ENCODE measurements at regions not wholly inside any gene's neighbourhood (a gene's known extent, or its start where the extent isn't known, plus 50 kb on each side); places are given as distances from the start of the nearest gene placed in this dataset.
"Not testable (repeated sequence)": the region's sequence is repeated elsewhere in the genome, so short reads cannot be mapped to it uniquely, and the experiment has no call there.

DNA sequence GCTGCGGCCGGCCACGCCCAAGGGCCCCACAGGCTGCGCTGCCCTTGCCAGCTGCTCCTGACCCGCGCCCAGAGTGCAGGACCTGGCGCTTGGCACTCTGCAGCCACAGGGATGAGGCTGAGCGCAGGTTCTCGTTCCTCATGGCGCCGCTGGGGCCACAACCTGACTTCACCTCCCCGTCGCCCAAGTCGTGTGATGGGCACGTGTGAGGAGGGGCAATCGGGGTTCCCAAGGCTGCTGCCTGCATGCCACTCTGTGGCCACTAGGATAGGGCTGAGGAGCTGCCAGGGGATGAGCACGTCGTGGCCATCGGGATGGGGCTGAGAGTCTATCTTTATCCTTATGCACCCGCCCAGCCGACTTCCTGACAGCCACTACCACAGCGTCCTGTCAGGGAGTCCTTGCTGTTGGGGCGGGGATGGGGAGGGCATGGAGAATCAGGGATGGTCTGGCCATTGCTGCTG lies 1890.0 kb upstream of the CDH9 start:
- DNase-seq (ENCODE audit: low read depth): not testable (repeated sequence)

DNA sequence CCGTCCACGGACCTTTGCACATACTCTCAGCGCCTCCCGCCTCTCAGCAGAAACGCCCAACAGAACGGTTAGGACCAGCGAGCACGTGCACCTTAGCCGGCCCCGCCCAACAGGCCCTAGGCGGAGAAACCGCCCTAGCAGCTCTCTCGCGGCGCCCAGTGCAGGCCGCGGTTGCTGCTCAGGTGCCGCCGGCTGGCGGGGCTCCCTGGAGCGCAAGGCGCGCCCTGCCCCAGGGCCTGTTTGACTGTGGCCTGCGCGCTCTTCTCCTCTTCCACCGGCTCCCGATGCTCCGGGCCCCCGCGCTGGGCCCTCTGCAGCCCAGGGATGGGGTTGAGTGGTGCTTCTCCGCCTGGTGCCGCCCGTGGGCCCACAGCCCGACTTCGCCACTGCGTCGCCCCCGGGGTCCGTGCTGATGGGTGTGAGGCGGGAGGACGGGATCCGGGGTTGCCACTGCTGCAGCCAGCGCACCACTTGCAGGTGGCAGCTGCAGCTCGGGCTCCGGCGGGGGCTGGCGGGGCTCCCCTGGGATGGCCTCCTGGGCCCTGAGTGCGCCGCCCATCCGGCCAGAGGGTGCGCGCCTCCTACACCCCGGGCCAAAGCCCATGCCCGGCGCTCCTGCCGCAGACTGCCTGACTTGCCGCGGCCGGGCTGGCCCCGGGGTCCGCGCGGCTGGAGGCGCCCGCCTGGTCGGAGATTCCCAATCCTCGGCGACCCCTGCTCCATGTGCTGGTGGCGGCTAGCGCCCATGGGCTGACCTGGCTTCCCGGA lies 1889.4 kb upstream of the CDH9 start:
- DNase-seq (ENCODE audit: low read depth): no peak

DNA sequence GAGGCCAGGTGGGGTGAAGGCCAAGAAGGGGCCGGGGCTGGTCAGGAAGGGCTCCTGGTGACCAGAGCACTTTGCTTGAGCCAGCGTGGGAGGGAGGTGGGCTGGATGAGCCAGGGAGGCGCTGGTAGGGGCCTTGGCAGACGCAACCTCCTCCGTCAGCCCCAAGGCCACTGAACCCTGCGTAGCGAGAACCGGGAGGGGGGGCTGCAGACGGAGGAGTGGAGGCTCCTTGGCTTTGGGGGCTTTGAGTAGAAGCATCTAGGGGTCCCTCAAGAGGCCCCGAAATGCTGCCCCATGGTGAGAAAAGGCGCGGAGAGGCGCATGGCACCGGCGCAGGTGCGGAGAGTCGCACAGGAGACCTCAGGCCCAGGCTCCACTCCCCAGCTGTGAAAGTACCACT lies 1888.0 kb upstream of the CDH9 start:
- DNase-seq (ENCODE audit: low read depth): no peak

DNA sequence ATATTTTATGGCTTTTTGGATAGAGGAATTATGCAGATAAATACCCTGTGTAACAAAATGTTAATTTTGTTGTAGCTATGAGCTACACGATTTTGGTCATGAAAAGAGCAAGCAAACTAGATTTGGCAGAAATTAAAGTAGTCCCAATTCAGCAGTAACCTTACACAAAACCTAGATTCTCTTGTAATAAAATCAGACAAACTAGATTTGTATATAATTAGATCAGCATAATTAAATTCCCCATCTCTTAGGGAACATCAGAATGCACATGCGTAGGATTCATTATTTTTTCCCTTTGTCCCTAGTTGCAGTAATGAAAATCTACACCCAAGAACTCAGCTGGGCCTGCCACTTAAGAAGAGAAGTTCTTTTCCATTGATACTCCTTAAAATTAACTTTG lies 1879.2 kb upstream of the CDH9 start:
- DNase-seq (ENCODE audit: low read depth): no peak

DNA sequence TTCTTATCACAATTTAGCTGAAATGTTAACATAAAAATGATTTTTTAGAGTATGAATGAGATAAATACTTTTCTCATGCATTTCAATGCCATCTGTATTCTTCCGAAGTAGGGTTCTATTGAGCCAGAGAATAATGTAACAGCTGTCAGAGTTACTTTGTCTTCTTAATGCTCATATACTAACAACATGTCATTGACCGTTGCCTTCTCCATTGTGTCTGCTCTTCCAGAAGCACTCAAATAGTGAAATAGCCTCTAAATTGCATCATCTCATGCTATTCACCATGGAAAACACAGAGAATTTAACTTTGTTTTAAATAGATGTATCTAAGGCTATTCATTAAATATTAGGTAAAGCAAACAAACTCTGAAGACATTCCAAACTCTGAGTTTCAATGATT lies 1875.9 kb upstream of the CDH9 start:
- no peak for DNase-seq (ENCODE audit: low read depth)

DNA sequence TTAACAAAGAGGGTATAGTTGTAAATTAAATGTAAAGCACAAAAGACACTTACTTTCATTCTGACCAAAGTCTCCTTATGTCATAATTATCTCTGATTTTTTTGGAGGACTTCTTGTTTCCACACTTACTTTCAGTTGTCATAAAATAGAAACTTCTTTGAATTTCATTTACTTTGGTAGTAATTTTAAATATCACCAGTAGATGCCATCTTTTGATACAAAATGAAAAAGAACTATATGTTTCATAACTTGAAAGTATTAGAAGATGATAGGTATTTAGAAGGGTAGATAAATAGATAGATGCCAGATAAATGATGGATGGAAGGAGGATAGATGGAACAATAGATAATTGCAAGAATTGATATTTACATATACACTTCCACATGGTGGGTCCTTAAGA lies 1865.3 kb upstream of the CDH9 start:
- no peak for DNase-seq (ENCODE audit: low read depth)

DNA sequence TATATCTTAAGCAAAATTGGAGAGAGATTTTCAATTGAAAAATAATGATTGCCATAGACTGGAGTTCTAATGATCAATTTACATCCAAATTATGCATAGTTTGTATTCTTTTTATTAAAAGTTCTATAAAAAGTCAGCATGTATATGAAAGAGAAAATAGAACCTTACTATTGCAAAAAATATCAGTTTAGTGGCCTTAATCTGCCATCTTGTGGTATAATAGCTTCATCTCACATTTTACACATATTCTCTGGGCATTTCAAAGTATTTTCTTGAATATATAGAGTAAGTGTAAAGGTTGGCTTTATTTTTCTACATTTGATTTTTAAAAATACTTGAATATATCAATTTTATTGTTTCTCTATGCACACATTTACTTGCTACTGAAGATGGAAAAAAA lies 1858.6 kb upstream of the CDH9 start:
- no peak for DNase-seq (ENCODE audit: low read depth)

DNA sequence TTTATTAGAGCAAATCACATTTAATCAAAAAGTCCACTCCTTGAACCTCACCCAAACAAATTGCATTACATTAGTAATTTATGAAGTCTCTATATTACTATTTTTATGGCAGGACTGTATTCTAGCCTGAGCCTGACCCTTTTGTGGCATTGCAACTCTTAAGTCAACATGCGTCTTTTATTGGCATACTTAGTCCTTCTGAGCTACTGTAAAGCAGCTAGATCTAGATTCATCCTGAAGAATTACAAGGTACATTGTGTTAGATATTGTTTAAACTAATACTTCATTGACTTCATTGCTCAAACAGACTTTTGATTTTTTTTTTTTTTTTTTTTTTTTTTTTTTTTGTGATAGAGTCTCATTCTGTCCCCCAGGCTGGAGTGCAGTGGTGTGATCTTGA lies 1842.5 kb upstream of the CDH9 start:
- DNase-seq (ENCODE audit: low read depth): no peak

DNA sequence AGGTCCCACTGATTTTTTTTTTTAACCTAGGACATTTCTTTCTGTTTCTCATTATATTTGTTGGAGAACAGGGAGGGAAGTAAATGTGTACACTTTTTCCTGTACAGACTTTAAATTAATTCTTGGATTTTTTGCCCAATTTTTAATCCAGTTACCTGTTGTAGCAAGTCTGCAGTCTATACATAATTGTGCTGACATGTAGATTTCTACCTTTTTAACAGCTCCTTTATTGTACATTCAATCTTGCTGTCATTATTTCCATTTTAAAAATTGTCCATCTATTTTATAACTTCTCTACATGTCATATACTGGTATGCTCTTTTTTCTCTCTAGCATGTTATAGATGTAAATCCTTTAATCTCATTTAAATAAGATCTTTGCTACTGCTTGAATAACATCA lies 1838.7 kb upstream of the CDH9 start:
- DNase-seq (ENCODE audit: low read depth): no peak

DNA sequence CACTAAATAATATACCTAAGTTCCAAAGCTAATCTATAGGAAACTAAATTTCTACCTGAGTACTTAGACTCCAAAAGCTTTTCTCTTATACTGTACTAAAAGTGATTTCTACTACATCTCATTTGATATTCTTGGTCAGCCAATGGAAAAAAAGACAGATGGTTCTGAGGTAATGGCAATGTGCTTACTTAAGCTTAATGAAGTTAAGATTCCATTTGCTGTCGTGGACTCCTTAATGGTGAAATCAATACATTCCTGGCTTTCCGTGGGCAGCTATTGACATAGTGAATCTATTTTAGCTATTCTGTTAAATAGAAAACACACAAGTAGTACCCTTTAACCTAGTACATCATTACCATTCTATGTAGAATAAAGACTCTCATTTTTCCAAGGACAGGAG lies 1825.6 kb upstream of the CDH9 start:
- no peak for DNase-seq (ENCODE audit: low read depth)

DNA sequence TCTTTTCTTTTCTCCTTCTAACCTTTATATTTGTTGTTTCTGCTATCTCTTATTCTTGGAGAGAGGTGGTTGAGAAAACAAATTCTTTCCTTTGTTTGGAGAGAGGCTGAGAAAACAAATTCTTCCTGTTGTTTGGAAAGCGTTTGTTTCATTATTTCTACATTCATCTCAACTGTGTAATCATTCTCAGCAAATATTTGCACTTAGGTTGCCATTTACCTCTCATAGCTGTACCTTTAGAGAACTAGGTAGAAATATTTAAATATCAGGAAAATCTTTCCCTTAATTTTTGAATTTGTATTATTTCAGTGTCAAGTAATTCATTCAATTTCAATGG lies 1824.4 kb upstream of the CDH9 start:
- DNase-seq (ENCODE audit: low read depth): no peak

DNA sequence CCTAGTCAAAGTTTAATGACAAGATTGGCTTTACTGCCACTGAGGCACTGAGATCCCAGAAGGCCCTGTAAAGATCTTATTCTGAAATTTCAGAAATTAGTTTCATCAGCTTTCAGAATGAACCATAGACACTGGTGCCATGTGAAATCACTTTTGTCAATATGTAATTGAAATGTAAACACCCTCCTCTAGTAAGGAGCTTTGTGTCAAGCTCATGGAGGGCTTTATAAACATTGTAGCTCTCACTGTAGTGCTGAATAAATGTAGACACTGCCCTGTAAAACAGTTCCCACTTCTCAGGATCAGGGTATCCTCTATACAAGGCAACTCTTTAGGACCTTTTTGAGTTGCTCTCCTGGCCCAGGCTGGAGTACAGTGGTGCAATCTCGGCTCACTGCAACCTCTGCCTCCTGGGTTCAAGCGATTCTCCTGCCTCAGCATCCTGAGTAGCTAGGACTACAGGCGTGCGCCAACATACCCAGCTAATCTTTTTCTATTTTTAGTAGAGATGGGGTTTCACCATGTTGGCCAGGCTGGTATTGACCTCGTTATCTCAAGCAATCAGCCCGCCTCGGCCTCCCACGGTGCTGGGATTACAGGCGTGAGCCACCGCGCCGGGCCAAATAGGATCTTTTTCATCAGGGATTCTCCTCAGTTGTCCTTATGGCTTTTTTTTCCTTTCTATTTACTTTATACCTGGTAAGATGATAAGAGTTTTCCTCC lies 1823.9 kb upstream of the CDH9 start:
- no peak for DNase-seq (ENCODE audit: low read depth)

DNA sequence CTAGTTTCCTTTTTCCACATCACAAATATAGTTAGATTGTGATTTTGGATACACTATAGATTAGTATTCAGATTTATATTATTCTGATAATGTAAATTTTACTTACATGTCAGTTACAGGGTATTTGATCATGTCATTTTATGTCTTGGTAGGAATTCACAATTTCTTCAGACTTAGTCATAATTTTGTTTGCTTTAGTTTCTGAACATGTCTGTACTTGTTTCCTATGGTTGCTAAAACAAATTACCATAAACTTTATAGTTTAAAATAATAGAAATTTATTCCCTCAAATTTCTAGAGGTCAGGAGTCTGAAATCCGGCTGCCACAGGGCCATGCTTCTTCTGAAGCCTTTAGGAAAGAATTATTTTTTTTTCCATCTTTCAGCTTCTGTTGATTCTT lies 1817.2 kb upstream of the CDH9 start:
- no peak for DNase-seq (ENCODE audit: low read depth)

DNA sequence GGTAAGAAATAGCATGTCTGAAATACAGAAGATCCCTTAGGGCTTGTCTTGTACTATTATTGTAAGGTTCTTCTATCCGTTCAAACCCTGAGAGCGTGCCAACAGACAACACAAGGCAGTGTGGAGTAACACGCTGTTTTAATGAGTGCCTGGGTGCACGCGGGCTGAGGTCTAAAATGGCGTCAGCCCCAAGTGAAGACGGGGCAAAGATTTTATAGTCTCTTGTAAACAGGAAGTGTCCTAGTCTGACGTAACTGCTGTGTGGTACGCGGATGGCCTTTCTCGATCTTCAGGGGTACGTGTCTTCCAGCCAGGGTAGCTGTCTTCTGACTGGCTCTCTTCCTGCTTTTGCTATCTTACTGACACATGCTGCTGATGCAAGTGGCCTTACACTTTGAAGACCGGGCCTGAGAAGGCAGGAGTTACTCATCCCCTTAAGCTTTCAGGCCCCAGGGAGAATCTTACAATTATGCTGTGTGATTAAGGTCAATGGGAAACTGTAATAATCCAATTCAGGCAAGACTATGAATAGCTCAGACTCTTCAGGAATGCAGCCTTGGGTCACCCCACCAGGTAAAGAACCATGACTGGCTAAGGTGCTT lies 1812.0 kb upstream of the CDH9 start:
- DNase-seq (ENCODE audit: low read depth): no peak

DNA sequence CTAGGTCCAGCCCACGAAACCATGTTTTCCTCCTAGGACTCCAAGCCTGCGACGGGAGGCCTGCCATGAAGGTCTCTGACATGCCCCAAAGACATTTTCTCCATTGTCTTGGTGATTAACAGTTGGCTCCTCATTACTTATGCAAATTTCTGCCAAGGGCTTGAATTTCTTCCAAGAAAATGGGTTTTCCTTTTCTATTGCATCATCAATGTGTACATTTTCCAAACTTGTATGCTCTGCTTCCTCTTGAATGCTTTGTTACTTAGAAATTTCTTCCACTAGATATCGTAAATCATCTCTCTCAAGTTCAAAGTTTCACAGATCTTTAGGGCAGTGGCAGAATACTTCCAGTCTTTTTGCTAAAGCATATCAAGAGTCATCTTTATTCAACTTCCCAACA lies 1792.7 kb upstream of the CDH9 start:
- no peak for DNase-seq (ENCODE audit: low read depth)

DNA sequence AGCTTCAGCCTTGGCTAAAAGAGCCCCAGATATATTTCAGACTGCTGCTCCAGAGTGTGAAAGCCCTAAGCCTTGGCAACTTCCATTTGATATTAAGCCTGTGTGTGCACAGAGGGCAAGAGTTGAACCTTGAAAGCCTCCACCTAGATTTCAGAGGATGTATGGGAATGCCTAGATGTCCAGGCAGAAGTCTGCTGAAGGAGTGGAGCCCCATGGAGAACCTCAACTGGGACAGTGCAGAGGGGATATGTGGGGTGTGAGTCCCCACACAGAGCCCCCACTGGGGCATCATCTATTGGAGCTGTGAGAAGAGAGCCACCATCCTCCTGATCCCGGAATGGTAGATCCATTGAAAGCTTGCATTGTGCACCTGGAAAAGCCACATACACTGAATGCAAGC lies 1784.8 kb upstream of the CDH9 start:
- DNase-seq (ENCODE audit: low read depth): no peak

DNA sequence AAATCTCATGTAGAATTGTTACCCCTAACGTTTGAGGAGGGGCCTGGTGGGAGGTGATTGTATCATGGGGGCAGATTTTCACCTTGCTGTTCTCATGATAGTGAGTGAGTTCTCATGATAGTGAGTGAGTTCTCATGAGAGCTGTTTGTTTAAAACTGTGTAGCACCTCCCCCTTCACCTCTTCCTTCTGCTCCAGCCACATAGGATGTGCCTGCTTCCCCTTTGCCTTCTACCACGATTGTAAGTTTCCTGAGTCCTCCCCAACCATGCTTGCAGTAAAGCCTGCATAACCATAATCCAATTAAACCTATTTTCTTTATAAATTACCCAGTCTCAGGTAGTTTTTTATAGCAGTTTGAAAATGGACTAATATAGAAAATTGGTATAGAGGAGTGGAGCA lies 1783.7 kb upstream of the CDH9 start:
- DNase-seq (ENCODE audit: low read depth): no peak

DNA sequence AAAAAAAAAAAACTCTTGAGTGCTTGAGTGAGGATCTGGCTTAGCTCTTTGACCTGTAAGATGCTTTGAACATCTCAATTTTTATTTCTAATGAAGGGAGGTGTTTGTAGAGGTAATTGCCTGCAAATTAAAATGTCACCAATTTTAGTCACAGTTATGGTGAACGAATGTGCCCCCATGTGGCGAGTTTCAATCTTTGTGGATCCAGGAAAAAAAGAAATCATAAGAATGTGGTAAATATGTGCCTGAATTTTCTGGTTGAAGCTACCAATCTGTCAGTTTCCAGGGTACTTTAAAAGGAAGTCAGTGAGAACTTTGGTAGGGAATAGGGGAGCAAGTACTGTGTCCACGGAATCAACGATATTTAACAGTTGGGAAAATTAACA lies 1772.4 kb upstream of the CDH9 start:
- DNase-seq (ENCODE audit: low read depth): no peak

DNA sequence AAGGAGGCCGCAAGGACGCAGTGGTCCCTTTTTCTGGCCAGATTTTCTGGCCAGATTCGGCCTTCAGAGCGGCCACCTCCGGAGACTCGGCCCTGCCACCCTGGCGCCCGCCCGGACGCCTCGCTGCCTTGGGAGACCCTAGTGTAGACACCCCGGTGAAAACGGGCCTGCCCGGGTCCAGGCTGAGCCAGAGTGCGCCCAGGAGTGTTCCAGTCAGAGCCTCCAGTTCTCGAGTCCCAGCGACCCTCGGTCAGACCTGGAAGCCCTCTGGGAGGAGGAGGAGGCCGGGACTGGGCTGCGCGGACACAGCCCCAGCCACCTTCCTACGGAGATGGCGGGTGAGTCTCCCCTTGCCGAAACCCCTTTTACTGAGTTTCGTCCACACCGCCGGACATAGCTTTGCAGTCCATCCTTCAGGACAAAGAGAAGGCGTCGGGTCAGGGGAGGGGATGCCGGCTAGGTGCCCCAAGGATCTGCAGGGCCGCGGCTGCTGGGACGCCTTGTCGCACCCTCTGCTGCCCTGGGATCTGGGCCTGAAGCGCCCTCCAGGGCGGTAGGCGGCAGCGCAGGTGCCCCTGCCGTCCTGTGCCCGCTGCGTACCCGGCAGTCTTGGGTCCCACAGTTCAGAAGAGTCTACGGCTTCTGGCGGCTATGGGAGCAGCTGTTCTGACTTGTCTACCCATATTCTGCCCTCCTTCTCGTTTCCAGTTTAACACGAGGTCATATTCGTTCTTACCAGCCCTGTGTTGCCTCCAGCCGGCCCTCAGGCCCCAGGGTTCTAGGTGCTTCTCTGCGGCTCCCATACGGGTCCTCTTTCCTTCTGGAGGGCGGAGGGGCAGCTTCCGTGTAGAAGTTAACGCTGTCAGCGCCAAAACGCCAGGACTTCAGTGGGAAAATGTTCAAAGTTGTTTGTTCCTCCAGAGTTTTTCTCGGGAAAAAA lies 1771.7 kb upstream of the CDH9 start:
- no peak for DNase-seq (ENCODE audit: low read depth)

DNA sequence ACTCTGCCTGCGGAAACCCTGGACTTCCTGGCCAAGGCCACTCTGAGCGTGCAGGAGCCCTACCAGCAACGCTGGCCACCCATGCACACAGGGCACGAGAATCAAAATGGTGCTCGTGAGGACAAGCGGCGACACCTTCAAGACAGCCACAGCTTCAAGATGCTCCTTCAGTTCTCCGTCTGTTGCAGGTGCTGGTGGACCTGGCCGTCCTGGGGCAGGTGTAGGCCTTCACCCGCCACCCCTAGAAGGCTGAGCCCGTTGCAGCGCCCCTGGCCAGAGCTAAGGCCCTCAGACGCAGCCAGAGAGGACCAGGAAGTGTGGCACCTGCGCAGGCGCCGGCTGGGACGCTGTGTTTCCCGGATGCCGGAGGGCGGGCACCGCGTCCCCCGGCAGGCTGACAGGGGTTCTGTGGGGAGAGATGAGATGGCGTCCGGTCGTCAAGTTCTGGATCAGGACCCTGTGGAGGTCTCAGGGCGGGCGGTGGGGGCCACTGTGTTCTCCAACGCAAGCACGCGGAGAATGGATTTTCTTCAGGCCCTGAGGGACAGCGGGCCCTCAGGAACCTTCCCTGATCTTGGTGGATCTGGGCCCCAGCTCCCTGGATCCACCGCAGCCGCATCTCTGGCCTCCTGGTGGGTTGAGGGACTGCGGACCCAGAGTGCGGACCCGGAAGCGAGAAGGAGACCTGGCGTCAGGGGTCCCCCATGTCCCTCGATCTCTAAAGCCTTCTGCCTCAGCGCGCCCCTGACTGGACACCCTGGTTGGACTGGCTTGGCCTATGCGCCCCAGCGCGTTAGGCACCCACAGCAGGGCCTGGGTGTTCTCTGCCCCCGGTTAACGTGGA lies 1770.8 kb upstream of the CDH9 start:
- DNase-seq (ENCODE audit: low read depth): no peak

DNA sequence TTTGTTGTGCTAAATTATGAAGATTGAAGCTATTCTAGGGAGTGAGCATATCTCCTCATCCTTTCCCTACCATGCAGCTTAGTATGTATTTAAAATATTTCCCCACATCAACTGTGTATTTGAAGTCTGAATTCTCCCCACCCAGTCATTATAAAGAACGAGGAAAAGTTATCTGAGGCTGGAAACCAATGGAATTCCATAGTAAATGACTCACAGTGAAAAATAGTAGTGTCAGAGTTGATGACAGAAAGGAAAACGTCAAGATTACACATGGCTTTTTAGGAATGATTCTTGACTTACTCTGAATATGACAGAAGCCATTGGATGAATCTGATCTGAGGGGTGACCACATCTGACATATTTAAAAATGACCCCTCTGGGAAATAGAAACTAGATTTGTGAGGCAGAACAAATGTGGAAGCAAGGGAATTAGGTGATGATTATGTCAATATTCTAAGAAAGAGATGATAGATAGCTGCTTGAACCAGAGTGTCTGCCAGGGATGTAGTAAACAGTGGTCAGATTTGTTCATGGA lies 1768.9 kb upstream of the CDH9 start:
- DNase-seq (ENCODE audit: low read depth): no peak
